ENCODE measurements at regions not wholly inside any gene's neighbourhood (a gene's known extent, or its start where the extent isn't known, plus 50 kb on each side); places are given as distances from the start of the nearest gene placed in this dataset.
"Not testable (repeated sequence)": the region's sequence is repeated elsewhere in the genome, so short reads cannot be mapped to it uniquely, and the experiment has no call there.

DNA sequence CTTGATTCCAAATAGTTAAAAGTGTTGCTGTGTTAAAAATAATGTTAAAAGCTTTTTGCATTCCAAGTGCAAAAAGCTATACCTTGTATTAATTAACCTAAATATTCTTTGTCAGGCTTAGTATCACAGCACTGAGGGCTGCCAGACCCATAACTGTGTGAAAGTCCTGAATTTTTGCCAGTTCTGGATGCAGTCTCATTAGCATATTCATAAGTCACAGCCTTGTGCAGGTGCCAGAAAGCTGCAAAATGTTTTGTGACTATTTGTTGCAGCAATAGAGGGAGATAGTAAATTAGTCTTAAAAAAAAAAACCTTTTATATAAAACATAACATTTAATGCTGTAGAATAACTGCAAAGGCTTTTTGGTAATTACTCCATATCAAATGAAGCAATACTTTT lies 56.6 kb downstream of the SLITRK1 start:
- DNase-seq, result no peak

DNA sequence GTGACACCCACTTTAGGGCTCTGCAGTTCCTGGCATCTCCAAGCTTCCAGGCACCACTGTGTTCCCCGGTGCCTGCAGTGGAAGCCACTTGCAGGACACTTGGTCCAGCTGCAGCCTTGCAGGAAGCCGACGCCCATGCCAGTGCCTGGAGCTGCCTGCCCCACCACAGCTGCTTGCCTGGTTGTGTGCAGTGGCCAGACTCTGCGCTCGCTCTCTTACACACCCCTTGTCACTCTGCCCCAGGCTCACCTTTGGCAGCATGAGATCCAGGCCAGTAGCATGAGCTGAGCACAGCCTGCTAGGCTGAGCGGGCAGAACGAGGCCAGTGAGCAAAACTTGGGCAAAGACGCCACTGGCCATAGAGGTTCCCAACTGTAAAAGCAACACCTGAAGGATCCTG lies 57.7 kb downstream of the SLITRK1 start:
- no peak for DNase-seq

DNA sequence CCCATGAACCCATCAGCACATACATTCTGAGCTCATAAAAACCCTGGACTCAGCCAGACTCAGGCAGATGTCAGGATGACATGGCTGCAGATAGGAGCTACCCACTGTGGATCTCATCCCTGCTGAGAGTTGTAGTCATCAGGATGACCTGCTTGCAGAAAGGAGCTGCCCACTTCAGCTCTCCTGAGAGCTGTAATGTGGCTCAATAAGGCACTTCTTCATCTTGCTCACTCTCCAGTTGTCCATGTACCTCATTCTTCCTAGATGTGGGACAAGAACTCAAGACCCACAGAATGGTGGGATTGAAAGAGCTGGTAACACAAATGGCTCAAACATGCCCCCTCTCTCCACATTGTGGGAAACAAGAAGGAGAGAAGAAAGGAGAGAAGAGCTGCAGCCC lies 58.2 kb downstream of the SLITRK1 start:
- no peak for DNase-seq

DNA sequence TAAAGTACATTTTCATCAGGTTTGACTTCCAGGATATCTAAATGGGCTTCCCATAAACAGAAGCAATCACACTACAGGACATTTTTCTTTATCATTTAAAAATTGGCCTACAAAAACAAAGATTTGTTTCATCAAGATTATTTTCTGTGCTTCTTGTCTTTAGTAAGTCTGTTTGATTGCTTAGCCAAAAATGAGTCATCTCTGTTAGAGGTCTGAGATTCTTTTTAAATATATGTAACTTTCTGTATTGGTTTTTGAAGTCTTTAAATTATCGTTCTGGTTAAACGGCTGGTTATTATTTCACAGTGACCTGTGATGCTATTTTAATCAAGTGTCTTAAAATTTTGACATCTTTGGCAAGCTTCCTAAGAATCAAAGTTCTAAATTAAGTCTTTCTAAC lies 62.7 kb downstream of the SLITRK1 start:
- DNase-seq, result no peak

DNA sequence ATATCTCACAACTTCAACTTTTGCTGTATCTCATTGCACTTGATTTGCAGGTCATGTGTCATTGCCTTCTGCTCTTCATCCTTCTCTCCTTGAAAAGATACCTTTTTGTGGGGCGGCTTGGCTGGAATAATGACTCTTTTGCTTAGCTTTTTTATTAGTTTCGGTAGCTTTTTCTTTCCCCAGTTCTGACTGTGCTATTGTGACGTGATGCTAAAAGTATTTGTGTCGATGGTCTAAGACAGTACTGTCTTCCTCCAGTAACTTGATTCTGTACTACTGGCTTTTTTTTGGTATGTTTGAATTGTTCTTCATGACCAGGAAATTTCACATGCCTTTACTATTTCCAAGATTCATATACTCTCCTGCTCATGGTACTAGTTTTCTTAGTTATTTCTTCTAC lies 63.1 kb downstream of the SLITRK1 start:
- no peak for DNase-seq

DNA sequence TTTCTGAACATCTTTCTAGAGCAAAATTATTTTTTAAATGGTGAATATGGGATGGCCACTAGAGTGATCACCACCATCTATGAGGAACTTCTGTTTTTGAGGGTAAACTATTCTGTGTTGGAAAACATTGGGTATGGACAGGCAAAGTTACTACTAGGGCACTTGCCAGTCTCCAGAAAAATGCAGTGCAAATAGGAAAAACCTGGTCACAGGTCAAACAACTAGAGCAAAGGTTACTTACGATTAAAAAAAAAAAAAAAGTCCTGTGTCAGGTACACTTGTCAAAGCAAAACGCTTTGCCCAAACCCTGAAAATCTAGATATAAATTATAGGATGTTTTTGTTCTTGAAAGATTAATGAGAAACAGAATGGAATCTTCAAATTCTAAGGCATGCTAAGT lies 66.2 kb downstream of the SLITRK1 start:
- DNase-seq, result no peak

DNA sequence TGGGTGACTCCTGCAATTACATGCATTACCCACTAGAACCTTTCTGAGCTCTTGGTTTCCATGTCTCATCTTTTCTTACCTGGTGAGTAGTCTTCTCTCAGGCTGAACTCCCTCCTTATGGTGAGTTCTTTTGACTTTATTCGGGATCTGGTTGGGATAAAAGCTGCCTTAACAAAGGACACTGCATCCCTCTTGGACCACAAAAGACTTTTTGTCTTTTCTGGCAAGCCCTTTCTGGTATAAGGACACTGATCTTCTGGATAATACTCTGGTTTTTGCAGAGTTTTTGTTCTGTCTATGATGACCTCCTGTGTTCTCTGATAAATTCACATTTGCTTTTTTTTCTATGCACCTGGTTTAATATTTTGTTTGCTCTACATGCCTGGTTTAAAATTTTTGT lies 66.7 kb downstream of the SLITRK1 start:
- DNase-seq, result no peak

DNA sequence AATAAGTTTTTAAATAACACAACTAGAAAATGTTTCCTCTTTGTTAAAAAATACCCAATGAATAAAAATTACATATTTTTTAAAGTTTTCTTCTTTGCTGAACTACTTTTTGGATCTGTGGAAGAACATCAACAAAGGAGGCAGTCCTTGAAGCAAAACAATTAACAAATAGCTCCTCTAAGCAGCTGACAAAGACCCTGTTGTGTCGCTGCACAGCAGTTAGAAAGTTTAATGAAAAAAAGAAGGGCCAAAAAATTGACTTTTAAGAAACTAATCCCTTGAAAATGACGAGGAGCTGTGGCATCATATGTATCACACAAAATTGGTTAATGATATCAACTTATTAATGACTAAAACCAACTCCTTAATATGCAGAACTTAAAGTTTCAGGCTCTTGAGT lies 72.1 kb downstream of the SLITRK1 start:
- no peak for DNase-seq

DNA sequence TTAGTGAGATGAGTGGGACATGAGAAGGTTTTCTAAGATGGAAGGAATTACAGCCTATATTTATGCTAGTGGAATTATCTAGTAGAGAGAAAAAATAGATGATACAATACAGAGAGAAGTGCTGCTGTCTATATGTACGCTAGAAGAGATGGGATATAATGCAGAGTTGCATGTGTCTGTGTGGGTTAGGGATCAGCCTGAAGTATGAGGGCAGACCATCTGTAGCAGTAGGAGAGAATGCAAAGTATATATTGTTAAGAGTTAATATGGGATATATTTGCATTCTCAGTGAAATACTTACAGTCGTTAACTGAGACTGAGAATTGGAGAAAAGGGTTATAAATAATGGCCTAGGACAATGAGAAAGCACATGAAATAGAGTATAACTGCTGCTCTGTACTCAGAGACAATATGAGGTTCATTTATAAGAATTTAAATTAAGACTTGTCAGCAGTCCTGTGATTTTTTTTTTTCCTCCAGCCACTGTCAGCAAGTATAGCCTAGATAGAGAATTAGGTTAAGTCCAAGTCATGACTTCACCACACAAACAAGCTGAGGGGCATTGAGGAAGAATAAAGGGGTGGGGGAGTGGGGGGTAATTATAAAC lies 77.8 kb downstream of the SLITRK1 start:
- no peak for DNase-seq

DNA sequence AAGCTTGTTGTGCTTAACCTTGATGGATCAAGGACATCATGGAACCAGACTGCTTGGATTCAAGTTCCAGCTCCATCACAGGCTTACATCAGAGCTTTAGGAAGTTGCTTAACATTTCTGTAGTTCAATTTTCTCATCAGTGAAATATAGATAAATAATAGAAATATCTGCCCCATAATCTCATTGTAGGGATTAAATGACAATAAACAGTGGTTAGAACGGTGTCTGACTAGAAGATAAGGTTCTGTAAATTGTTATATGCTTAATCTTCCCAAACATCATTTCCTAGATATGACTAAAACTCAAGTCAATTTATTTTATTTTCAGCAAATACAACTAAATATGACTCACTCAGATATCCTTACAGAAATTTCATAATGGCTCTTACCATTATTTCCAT lies 83.5 kb downstream of the SLITRK1 start:
- DNase-seq, result no peak

DNA sequence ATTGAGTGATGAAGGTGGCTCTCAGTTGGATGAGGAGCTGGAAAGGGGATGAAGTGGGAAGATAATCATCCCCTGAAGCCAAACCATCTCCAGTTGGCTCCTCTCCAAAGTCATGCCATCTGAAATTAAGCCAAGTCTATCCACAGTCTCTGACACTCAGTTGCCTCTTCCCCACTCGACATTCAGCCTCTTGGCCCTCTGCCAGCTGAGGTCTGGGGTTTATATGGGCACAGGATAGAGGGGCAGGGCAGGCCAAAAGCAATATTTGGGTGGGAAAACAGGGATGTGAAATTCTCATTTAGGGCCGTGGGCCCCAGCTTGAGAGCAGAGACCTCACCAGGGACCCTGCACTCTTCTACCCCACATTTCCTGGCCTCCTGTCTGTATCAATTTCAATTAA lies 85.9 kb downstream of the SLITRK1 start:
- DNase-seq, result no peak

DNA sequence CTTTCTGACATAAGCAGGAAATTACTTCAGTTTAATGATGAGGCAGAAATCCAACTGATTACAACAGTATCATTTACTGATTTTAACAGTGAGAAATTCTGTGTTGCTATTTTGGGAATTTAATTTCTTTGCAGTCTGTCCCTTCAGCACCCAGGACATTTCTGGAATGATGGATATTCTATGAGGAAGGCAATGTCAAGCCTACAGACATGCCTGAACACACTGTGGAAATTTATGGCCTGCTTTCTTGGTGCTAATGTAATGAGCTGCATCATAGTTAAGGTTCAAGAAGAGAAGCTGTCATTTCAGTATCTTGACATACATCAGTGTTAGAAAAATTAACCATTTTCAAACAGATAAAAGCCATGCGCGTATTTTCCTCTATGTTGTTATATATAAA lies 87.7 kb downstream of the SLITRK1 start:
- DNase-seq, result no peak

DNA sequence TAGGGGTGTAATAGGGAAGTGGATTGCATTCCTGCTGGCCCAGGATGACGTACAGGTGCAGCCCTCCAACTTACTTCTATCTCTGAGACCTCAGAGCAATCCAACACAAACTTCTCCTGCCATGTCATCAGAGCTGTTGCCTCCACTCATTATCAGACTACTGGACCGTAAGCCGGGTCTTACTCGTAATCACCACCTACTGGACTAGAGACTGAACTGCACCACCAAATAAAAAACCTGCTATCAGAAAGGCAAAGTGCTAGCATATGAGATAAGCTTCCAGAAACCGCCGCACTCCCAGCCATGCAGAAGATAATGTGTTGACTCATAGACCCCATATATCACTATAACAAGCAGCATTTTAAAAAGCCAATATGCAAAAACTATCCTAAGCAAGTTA lies 102.0 kb downstream of the SLITRK1 start:
- no peak for DNase-seq

DNA sequence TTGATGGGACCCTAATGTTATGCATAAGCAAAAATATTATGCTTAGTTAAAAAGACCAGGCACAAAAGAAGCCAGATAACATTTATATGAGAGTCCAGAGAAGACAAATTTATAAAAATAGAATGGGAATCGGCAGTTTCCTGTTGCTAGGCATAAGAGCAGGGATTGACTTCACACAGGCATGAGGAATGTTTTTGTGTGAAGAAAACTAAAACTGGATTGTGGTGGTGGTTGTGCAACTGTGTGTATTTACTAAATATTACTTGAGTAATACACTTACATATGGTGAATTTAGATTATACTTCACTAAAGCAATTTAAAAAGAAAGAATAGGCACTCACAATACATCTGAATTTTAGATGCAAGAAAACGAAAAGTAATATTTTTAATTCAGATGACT lies 108.3 kb downstream of the SLITRK1 start:
- no peak for DNase-seq

DNA sequence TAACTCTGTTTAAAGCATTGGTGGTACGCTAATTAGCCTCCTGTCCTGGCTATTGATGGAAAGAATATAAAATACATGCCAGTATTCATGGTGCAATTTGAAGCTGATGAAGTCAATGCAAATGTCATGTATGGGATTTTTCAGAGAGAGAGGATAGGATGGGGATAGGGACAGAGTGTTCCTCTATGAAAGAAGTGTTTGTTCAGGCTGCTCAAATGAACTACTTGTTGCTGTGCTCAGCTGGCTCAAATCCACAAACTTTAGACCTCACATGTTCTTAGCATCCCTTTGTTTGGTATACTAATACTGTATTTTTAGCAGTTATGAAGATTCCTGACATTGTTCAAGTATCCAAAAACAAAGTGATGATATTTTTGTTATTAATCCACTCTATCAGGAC lies 116.5 kb downstream of the SLITRK1 start:
- no peak for DNase-seq

DNA sequence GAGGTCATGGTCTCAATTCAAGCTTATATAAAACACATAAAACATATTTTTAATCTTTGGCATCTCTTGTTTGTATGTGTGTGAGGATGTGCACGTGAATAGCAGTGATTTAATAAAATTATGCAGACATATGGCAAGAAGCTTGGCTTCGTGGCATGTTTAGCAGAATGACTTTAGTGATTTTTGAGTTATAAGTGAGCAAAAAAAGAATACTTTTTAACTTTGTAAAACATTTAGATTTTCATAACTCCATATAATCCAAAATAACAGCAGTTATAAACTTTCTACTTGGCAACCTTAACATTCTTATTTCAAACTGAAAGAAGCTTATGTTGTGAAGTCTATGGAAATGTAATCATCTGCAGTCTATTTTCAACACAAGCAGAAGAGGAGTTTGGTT lies 120.6 kb downstream of the SLITRK1 start:
- DNase-seq, result no peak

DNA sequence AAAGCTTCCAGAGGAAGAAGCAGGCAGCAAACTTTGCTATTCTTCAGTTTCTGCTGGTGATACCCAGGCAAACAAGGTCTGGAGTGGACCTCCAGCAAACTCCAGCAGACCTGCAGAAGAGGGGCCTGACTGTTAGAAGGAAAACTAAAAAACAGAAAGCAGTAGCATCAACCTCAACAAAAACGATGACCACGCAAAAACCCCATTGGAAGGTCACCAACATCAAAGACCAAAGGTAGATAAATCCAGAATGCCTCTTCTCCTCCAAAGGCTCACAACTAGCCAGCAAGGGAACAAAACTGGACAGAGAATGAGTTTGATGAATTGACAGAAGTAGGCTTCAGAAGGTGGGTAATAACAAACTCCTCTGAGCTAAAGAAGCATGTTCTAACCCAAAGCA lies 127.1 kb downstream of the SLITRK1 start:
- not testable (repeated sequence) for DNase-seq

DNA sequence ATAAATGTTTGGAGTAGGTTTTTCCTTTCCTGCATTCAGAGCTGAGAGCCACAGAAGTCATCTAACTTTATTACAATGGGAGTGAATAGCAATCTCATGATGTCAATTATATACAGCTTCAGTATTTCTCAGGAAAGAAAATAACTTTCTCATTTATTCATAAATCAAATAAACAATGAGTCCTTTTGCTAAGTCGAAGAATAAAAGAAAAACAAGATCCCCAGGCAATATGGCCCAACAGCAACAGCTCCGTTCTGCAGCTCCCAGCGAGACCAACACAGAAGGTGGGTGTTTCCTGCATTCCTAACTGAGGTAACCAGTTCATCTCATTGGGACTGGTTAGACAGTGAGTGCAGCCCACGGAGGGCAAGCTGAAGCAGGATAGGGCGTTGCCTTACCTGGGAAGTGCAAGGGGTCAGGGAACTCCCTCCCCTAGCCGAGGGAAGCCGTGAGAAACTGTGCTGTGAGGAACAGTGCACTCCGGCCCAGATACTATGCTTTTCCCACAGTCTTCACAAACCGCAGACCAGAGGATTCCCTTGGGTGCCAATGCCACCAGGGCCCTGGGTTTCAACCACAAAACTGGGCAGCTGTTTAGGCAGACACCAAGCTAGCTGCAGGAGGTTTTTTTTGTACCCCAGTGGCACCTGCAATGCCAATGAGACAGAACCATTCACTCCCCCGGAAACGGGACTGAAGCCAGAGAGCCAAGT lies 128.2 kb downstream of the SLITRK1 start:
- DNase-seq, result no peak

DNA sequence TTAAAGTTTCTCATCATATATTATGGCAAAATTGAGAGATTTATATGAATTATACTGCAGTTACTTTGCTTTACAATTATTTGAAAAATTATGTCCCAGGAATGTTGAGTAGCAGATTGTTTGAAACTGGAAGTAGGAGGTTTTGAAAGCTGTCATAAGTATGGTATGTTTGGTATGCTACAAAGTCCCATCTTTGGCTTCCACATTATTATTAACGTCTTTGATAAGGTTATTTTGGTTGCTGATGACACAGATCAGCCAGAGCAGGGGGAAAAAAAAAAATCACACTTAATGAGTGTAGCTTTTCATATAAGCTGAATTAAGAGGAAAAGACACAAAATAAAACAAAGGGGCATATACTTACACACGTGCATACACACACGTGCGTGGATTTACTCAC lies 130.1 kb downstream of the SLITRK1 start:
- no peak for DNase-seq

DNA sequence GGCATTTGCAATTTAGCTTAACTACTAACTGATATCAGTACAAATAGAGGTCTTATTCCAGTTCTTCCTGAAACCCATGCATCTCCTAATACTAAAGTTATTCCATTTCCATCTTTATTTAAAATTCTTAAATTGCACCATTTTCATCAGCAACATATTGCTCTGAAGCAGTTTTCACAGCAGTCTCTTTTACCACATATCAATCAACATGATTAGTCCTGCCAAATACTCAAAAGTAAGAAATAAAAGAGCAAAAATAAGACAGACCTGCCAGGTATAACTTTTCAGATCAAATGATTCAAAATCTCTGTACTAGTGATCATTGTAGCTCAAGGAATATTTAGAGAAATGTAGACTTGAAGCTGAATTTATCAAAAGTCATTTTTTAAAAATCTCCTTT lies 141.7 kb downstream of the SLITRK1 start:
- DNase-seq, result no peak

DNA sequence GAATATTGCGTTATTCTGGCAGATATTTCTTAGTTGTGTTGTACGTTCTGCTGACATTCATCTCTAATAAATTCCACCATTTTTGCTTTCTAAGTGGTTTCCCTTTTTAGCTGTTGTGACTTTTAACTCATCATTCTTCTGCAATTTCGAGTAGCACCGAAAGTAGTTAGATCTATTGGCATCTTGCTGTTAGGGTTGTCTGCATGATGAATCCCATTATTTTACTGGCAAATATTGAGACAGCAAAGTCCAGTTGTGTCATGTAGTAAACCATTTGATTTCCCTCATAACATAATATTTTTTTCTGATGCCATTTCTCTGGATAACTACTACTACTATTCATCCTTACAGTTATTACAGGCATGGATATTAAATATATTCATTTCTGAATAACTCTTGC lies 143.9 kb downstream of the SLITRK1 start:
- no peak for DNase-seq

DNA sequence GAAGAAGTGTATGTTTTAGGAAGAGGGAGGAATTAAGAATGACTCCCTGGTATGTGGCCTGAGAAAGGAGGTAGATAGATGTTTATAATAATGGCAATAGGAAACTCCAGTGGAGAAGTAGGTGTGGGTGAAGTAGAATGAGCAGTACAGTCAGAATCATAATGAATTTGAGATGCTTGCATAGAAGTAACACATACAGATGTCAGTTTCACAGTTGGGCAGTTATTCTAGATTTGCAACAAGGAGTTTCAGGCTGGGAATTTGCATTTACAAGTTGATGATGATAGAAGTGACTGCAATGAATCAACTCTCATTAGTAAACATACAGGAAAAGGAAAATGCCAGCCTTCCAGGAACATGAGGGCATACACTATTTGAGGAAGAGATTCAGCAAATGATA lies 149.0 kb downstream of the SLITRK1 start:
- no peak for DNase-seq

DNA sequence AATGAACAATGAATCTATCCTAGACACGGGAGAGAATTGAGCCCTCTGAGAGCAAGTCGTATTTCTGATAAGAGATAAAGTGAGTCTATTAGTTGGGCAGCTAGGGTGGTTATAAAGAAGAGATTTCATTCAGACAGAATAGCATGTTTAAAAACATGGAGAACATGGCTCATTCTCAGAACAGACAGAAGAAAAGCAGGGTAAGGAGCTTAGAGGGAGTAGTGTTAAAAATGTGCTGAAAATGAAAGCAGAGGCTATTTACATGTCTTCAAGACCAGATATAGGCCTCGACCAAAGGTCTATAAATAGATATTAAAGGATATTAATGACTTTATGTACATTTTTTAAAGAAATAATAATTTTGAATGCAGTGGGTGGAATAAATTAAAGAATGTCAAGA lies 149.5 kb downstream of the SLITRK1 start:
- DNase-seq, result no peak

DNA sequence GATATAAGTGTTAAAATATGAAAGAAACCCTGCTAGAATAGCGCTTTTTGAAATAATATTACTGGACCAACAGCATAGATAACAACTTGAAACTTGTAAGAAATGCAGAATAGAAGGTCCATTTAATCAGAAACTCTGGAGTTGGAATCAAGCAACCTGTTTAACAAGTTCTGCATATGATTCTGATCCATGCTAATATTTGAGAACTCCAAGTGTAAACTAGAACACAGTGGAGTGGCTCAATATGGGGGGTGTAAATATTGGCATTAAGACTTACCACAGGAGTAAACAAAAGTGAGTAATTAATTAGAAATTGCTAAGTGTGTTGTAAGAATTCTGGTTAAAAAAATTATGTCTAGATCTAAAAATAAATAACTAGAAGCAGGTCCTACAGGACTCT lies 151.2 kb downstream of the SLITRK1 start:
- no peak for DNase-seq

DNA sequence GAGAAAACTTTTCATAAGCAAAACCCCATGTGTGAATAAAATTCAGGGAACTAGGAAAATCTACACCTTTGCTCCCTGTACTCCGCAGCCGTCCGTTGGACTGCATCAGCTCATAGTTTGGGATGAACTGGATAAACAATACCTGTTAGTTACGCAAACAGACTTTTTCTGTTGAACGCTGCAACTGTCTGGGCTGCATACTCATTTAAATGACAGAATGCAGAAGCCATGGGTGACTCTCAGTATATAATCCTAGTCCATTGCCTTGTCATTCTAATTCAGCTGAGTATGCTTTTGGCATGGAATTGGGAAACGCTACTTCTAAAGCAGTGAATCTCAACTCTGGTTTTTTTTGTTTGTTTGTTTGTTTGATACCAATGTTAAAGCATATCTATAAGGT lies 151.6 kb downstream of the SLITRK1 start:
- DNase-seq, result no peak

All from T-helper 1 cell (primary cell).